ENCODE measurements at regions not wholly inside any gene's neighbourhood (a gene's known extent, or its start where the extent isn't known, plus 50 kb on each side); places are given as distances from the start of the nearest gene placed in this dataset.
A peak's percentile ranks its signal among the peaks of the same experiment; 100 is the strongest.

GRCh38 chr6:23989885-23990533 lies 136.0 kb upstream of the NRSN1 start:
- no peak for DNase-seq

- no peak for DNase-seq
Observed at GRCh38 chr6:23994013-23994412, 132.0 kb upstream of the NRSN1 start.

DNA sequence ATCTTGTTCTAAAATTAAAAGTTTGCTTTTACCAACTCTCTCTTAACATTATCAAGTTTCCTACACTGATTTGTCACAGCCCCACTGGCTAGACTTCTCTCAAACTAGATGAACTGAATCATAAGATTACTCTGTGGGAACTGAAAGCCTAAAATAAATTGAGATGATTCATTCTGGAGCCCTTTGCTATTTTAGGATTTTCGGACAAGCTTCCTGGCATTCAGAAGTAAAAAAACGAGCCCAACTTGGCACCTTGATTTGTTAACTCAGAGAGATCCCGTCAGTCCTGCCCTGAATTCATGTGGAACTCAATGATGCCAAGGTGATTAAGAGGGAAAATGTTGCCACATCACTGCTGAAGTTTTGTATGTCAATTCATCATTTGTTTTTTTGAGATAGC lies 122.0 kb upstream of the NRSN1 start:
- DNase-seq: no peak

GRCh38 chr6:24004659-24005058 lies 121.4 kb upstream of the NRSN1 start:
- DNase-seq: no peak

DNA sequence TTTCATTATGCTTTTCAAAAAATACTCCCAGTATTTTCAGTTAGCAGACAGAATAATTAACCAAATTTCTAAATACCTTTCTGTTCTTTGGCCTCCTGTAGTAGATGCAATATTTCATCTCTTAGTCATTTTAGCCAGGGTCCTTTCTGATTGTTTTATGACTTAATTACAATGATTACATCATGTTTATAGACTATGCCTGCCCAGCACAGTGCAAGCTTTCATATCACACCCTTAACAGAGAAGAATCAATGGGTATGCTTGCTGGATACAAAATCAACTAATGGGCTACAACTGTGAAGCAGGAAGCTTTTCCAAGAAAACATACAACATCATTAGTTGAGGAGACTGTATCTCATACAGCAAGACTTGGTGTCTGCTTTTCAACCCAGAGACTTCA lies 119.8 kb upstream of the NRSN1 start:
- DNase-seq: no peak

DNA sequence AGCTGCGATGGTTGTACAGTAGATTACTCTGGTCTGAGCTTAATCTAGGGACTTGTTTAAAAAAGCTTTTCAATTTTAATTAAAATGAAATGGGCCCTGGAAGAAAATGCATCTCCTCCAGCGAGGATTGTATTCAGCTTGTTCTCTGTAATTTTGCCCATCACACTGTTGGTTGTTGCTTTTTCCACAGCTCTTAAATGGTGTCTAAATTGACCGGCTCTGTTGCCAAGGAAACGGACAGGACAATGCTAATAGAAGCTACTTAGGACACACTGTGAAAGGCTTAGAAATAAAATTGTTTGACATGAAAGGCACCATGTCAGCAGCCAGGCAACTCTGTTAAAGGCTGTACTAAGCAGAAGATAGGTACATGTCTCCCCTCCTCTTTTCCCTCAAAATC lies 116.7 kb upstream of the NRSN1 start:
- DNase-seq: no peak

DNA sequence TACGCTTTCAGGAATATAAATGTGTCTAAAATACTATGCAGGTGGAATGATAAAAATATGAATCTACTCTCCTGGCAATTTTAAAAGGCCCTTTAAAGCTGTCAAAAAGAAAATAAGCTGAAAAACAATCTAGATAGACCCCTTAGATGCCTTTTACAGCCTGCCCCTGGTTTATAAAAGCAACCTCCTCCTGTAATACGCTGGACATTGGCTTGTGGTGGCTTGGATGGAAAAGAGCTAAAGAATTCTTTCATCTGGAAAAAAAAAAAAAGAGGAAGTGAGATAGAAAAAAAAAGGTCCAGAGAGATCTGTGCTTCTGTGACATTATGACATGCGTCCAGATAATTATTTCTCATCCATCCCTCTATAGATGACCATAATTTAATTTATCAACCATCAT lies 115.9 kb upstream of the NRSN1 start:
- DNase-seq: no peak

GRCh38 chr6:24016286-24016685 lies 109.7 kb upstream of the NRSN1 start:
- DNase-seq: no peak

DNA sequence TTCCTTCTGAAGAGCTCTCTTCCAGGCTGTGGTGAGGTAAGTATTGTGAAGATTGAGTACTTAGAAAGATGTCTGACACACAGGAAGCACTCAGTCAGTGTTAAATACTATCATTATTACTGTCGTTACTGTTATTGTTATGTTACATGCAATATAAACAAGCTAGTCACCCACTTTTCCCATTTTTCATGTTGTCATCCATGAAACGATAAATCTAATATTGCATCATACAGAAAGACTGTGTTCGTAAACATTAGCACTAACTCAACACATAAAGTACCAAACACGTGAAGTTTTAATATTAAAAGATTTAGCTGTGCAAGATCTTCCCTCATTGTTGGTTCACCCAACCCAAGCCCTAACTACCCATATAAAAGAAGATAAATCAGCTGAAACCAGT lies 109.2 kb upstream of the NRSN1 start:
- DNase-seq: no peak

DNA sequence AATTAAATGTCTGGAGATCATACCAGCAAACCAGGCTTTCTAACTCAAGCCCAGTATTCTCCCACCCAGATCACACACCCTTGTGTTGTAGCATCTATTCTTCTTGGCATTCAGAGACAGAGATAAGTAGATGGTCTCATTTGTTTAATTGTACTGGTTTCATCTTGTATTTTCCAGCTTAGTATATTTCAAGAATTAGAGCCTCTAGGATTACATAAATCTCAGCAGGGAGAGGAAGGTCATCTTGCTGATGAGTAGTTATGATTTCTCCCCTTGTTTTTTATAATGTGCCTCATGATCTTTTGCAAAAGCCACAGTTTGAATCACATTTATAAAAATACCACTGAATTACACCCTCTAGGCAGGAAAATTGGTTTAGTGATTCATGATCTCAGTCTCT lies 106.6 kb upstream of the NRSN1 start:
- DNase-seq: no peak

- no peak for DNase-seq
Observed at GRCh38 chr6:24019830-24020229, 106.2 kb upstream of the NRSN1 start.

- DNase-seq: no peak
Observed at GRCh38 chr6:24026050-24026449, 100.0 kb upstream of the NRSN1 start.

DNA sequence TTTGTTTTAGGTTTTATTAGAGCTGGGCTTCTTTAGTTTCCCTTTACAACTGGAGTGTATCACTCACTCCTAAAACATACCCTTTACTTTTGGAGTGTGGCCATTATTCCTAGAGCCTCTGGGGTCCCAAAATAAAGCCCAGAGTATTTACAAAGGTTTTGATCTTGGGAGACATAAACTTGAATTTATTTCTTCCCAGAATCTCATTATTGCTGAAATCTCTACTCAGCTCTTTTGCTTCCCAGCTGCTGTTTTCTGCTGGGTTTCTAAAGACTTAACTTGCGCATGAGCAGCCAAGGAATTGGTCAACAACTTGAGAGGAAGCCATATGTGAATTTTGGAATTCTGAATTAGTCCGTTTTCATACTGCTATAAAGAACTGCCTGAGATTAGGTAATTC lies 94.5 kb upstream of the NRSN1 start:
- DNase-seq: no peak

DNA sequence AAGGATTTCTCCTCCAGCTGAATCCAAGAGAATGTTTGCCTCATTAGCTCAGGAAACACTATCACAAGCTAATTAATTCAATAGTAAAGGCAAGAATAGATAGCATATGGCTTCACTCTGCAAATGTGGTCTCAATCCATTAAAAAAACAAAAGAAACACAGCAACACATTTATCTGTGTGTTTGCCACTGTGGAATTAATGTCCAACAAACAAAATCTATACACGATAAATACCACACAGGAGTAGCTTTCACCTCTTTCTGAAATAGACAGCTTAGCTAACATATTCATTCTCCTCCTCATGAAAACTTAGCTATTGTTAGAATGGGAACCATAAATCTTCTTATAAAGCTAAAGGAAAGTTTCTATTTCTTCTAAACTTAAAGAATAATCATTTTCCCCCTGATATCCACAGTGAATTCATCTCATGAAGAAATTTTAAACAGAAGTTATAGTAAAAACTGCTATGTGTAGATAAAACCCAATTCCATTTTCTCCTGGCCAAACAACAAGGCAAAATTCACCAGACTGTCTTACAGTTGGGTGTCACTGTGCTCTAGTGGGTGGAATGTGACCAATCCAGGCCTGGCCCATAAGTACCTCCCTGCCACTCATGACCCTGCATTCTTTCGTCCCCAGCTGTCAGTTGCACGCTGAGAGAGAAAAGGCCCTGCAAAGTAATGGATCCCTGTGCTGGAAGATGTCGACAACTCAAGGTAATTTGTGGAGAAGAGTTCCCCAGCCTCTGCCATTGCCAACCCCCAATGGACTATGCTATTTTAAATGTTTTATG lies 92.9 kb upstream of the NRSN1 start:
- DNase-seq: no peak

DNA sequence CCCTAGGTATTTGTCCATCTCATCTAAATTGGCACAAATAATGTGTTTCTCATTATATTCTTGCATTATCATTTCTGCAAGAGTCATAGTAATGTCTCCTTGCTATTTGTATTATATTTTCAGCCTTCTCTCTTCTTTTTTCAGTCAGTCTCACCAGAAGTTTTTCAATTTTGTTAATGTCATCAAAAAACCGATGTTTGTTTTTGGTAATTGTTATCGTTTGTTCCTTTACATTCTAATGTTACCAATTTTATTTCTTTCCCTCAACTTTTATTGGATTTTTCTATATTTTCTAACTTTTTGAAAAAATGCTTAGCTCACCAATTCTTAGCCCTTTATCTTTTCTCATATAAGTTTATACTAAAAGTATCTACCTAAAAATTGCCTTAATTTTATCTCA lies 82.2 kb upstream of the NRSN1 start:
- DNase-seq: no peak

GRCh38 chr6:24051942-24052589 lies 73.9 kb upstream of the NRSN1 start:
- no peak for DNase-seq

DNA sequence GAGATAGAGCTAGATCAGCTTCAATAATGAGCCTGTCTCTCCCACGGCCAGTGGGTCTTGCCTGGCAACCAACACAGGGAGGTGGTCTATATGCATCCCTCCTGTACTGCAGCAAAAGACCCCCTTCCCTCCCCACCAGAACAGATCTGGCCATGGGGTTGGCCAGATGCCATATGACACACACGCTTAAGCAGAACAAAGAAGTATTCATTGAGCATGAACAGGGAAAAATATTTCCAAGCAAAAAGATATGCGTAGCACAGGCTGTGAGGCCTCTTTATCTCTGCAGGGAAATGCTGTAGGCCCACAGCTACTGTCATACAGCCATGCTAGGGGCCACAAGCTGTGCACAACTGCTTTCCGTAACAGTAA lies 73.4 kb upstream of the NRSN1 start:
- DNase-seq: no peak

DNA sequence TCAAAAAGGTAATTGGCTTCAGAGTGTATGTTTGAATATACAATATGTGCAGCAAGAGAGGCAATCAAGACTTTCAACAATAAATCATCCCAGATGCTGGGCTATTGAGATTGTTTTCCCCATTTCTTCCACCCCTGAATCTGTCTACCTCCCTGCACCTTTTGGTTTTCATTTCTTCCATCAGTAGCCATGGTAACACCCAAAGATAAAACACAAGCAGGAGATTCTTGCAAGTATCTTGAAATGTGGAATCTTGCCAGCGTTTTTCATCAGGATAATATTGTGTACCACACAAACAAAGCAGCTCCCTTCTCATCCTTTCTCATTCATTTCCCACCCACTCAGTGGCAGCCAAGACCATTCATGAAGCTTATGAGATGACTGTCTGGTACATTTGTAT lies 73.0 kb upstream of the NRSN1 start:
- no peak for DNase-seq

GRCh38 chr6:24054388-24054787 lies 71.6 kb upstream of the NRSN1 start:
- no peak for DNase-seq

DNA sequence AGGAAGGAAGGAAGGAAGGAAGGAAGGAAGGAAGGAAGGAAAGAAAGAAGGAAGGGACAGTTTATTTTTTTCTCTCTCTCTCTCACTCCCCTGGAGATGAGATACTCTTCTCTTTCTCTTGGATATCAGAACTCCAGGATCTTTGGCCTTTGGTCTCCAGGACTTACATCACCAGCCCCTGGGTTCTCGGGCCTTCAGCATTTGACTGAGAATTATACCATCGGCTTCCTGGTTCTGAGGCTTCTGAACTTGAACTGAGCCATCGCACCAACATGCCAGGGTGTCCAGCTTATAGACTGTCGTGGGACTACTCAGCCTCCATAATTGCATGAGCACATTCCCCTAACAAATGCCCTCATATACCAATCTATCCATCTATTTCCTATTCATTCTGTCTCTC lies 69.4 kb upstream of the NRSN1 start:
- DNase-seq: no peak

DNA sequence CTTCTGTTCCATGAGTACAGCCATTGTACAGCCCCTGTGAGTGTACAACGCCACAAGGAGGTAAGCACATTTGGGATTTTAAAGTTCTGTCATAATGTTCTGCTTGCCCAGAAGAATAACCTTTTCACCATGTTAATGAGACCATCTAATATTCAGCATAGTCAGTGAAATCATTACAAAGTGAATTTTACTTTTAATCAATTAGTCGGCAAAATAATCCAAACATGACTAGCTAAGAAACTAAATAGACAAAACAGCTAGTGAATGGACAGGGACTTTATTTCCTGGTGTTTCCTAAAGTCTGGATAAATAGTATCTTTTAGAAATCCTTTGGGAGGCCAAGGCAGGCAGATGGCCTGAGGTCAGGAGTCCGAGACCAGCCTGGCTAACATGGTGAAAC lies 69.0 kb upstream of the NRSN1 start:
- no peak for DNase-seq

GRCh38 chr6:24060982-24061754 lies 64.8 kb upstream of the NRSN1 start:
- no peak for DNase-seq

DNA sequence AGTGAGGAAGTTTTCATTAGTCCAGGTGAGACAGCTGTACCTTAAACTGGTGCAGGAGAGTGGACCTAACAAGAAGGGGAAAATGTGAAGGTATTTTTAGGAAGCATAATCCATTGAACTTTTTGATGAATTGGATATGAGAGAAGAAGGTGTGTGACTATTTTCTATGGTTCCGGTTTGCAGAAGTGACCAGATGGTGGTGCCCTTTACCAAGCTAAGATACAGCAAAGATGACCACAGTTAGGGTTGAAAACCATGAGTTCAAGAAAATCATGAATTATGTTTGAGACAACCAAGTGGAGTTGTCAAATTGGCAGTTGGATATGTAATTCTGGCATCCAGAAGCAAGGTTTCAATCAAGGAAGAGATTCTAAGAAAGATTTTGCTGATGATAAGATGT lies 61.9 kb upstream of the NRSN1 start:
- peak; percentile 13 for DNase-seq

GRCh38 chr6:24064832-24065231 lies 61.2 kb upstream of the NRSN1 start:
- no peak for DNase-seq

All from DMS 273 treated with DMSO at 0.1 percent for 48 hours (cell line).